HCT116 (cell line): ENCODE measurements at regions not wholly inside any gene's neighbourhood (a gene's known extent, or its start where the extent isn't known, plus 50 kb on each side); places are given as distances from the start of the nearest gene placed in this dataset.
"Not testable (repeated sequence)": the region's sequence is repeated elsewhere in the genome, so short reads cannot be mapped to it uniquely, and the experiment has no call there.

Source experiments
- ATAC-seq: fragments of 200-7000 bp; cut with Tn5 transposase; 2 replicates; pipeline ENCODE4 v1.9.1; 2020; ENCODE audit warnings: mild to moderate bottlenecking, moderate library complexity
- BruUV-seq: library from RNA; stranded (reverse); fragments of 400-500 nt; replicated peaks from 2 replicates; lab custom pipeline; 2021; lab: Mats Ljungman, UMichigan
- CTCF ChIA-PET: fragments of 300-600 bp; sonication (Branson Sonifier 250); formaldehyde crosslinking; loops from one replicate; lab custom pipeline; 2021; ENCODE audit warnings: antibody characterized with exemption; lab: Charles Lee
- POLR2A ChIA-PET: fragments of 300-600, 350-600 bp; sonication (Branson Sonifier 250); formaldehyde crosslinking; loops from one replicate; lab custom pipeline; 2021; ENCODE audit warnings: antibody characterized with exemption; lab: Charles Lee
- RAD21 ChIA-PET, 2 experiments: fragments of 300-600 bp; sonication (Branson Sonifier 250); formaldehyde crosslinking; loops; one replicate each; lab custom pipeline; 2023; ENCODE audit warnings: low total read pairs in 2 of 2; ENCODE audit not compliant: uncharacterized antibody in 2 of 2, unreplicated experiment in 2 of 2, low non-redundant PET in 1 of 2; lab: Charles Lee
- DNase-seq: peaks from one replicate; pipeline ENCODE4 v3.0.0-alpha.2; 2010; ENCODE audit warnings: low read depth, low spot score
- H2AFZ ChIP-seq: fragments of 200-600 bp; shearing (Covaris generic), sonication (generic); 2 replicates; pipeline ENCODE4 v1.6.1; 2017; ENCODE audit warnings: low read depth, mixed run types, mixed read lengths, antibody characterized with exemption, low read length; ENCODE audit not compliant: poor library complexity, severe bottlenecking
- H3K27ac ChIP-seq: 2 replicates; pipeline ENCODE4 v1.5.1; 2012; ENCODE audit warnings: low read depth, low read length
- H3K27me3 ChIP-seq: fragments of 200-600 bp; sonication (generic); 2 replicates; pipeline ENCODE4 v1.6.1; 2016; ENCODE audit warnings: mixed run types, low read length, mixed read lengths; ENCODE audit not compliant: insufficient read depth
- H3K36me3 ChIP-seq, 2 experiments: fragments of 200-500 bp in 1 of 2; fragments of 200-600 bp in 1 of 2; sonication (Bioruptor generic) in 1 of 2; sonication (generic) in 1 of 2; 2 replicates each; pipeline versions ENCODE4 v1.5.1 to v1.6.1; 2014 to 2016; ENCODE audit warnings: low read length in 2 of 2, inconsistent platforms in 1 of 2, mixed read lengths in 1 of 2, mixed run types in 1 of 2; ENCODE audit not compliant: insufficient read depth in 2 of 2, control insufficient read depth in 1 of 2
- H3K4me1 ChIP-seq, 2 experiments: fragments of 200-600 bp in 1 of 2; sonication (generic) in 1 of 2; 2 replicates each; pipeline versions ENCODE4 v1.5.1 to v1.6.1; 2012 to 2017; ENCODE audit warnings: low read length in 2 of 2, inconsistent platforms in 1 of 2, mild to moderate bottlenecking in 1 of 2, mixed read lengths in 1 of 2, mixed run types in 1 of 2, moderate library complexity in 1 of 2; ENCODE audit not compliant: insufficient read depth in 2 of 2, control insufficient read depth in 1 of 2
- H3K4me2 ChIP-seq: fragments of 200-600 bp; sonication (generic); 2 replicates; pipeline ENCODE4 v1.6.1; 2017; ENCODE audit warnings: mixed run types, low read length, mixed read lengths
- H3K4me3 ChIP-seq, 2 experiments: fragments of 200-600 bp in 1 of 2; sonication (generic) in 1 of 2; replicated peaks in 1 of 2; 2 replicates each; pipeline ENCODE4 v1.5.1; 2011 to 2016; ENCODE audit warnings: low read length in 2 of 2, control low read depth in 1 of 2, low read depth in 1 of 2, mild to moderate bottlenecking in 1 of 2, mixed read lengths in 1 of 2, mixed run types in 1 of 2
- H3K79me2 ChIP-seq: fragments of 200-600 bp; sonication (generic); 2 replicates; pipeline ENCODE4 v1.6.1; 2017; ENCODE audit warnings: mild to moderate bottlenecking, mixed run types, low read length, moderate library complexity, mixed read lengths; ENCODE audit not compliant: insufficient read depth
- H3K9ac ChIP-seq: fragments of 200-600 bp; sonication (generic); 2 replicates; pipeline ENCODE4 v1.6.1; 2016; ENCODE audit warnings: low read length, mixed read lengths
- H3K9me2 ChIP-seq: fragments of 200-600 bp; sonication (generic), shearing (Covaris generic); 2 replicates; pipeline ENCODE4 v1.6.1; 2017; ENCODE audit warnings: mixed run types, mild to moderate bottlenecking, moderate library complexity; ENCODE audit not compliant: insufficient read depth
- H3K9me3 ChIP-seq, 2 experiments: fragments of 200-500 bp in 1 of 2; fragments of 200-600 bp in 1 of 2; sonication (Bioruptor generic) in 1 of 2; sonication (generic) in 1 of 2; 2 replicates each; pipeline ENCODE4 v1.6.1; 2014 to 2017; ENCODE audit warnings: low read length in 2 of 2, mixed read lengths in 2 of 2, inconsistent platforms in 1 of 2, low read depth in 1 of 2, mild to moderate bottlenecking in 1 of 2, mixed run types in 1 of 2, moderate library complexity in 1 of 2; ENCODE audit not compliant: control insufficient read depth in 1 of 2, insufficient read depth in 1 of 2
- H4K20me1 ChIP-seq: fragments of 200-600 bp; sonication (generic), shearing (Covaris generic); 2 replicates; pipeline ENCODE4 v1.6.1; 2017; ENCODE audit warnings: mixed run types, mild to moderate bottlenecking, moderate library complexity; ENCODE audit not compliant: insufficient read depth
- ELF1 ChIP-seq: IDR thresholded peaks from 2 replicates; pipeline ENCODE4 v1.6.1; 2012; ENCODE audit warnings: low read depth, borderline replicate concordance
- MAX ChIP-seq: IDR thresholded peaks from 2 replicates; pipeline ENCODE4 v1.6.1; 2012
- intact Hi-C: fragments of 100-400 bp; cut with micrococcal nuclease; formaldehyde crosslinking; loops from 2 replicates; pipeline ENCODE4 v1.10.0; 2022

- ChIA-PET RAD21 (no interaction called here), CTCF (no interaction called here), POLR2A (no interaction called here)
- no peaks in the 10 kb centered on the region for H3K9me3 ChIP-seq
- no peak overlapping the region for H2AFZ ChIP-seq
- TF ChIP-seq MAX: no peak
- no peak for TF ChIP-seq ELF1
- H3K9me2 ChIP-seq: no peaks in the 10 kb centered on the region
- intact Hi-C loops: no loop called here
- H3K36me3 ChIP-seq: no peaks in the 10 kb centered on the region
- H3K4me2 ChIP-seq: no peak overlapping the region
- no peak overlapping the region for H3K4me3 ChIP-seq
- DNase-seq: no peak
- ATAC-seq: no peak
- no peak overlapping the region for H3K9ac ChIP-seq
- no peak overlapping the region for H3K27ac ChIP-seq
- no peaks in the 10 kb centered on the region for H3K79me2 ChIP-seq
- BruUV-seq: no TSS peak
- H3K4me1 ChIP-seq: no peaks in the 10 kb centered on the region
- no peaks in the 10 kb centered on the region for H4K20me1 ChIP-seq
- H3K27me3 ChIP-seq: no peaks in the 10 kb centered on the region
These were observed 341.1 kb downstream of the BCL11A start for GRCh38 chr2:60212181-60212945.

- ATAC-seq, H3K36me3 ChIP-seq, H2AFZ ChIP-seq, H3K9me3 ChIP-seq, CTCF ChIA-PET, H3K27ac ChIP-seq, DNase-seq, H4K20me1 ChIP-seq, H3K4me1 ChIP-seq, H3K4me3 ChIP-seq, H3K27me3 ChIP-seq, POLR2A ChIA-PET, H3K79me2 ChIP-seq, BruUV-seq, H3K9me2 ChIP-seq, intact Hi-C loops, H3K4me2 ChIP-seq, H3K9ac ChIP-seq, RAD21 ChIA-PET: not testable (repeated sequence)
These were observed 364.4 kb downstream of the BCL11A start for GRCh38 chr2:60189006-60189405.
